HG02938 (cell line): ENCODE measurements at regions not wholly inside any gene's neighbourhood (a gene's known extent, or its start where the extent isn't known, plus 50 kb on each side); places are given as distances from the start of the nearest gene placed in this dataset.

Source experiments
- ATAC-seq: cut with Tn5 transposase; IDR thresholded peaks from one replicate; pipeline ENCODE4 v1.9.1; 2021; ENCODE audit warnings: mild to moderate bottlenecking, moderate library complexity; ENCODE audit not compliant: unreplicated experiment

- no peak for ATAC-seq
Observed at GRCh38 chr3:88921986-88922385, 185.4 kb upstream of the EPHA3 start.

- ATAC-seq: no peak
Observed at GRCh38 chr3:88926221-88926620, 181.2 kb upstream of the EPHA3 start.

- no peak for ATAC-seq
Observed at GRCh38 chr3:88930611-88931010, 176.8 kb upstream of the EPHA3 start.

GRCh38 chr3:88936831-88937230 is 170.6 kb upstream of the EPHA3 start:
- ATAC-seq: no peak

- ATAC-seq: no peak
Observed at GRCh38 chr3:88940296-88940695, 167.1 kb upstream of the EPHA3 start.

GRCh38 chr3:88947013-88947412 is 160.4 kb upstream of the EPHA3 start:
- ATAC-seq: no peak

- ATAC-seq: no peak
Observed at GRCh38 chr3:88954853-88955252, 152.6 kb upstream of the EPHA3 start.

- ATAC-seq: no peak
Observed at GRCh38 chr3:88955274-88955673, 152.1 kb upstream of the EPHA3 start.

- ATAC-seq: no peak
Observed at GRCh38 chr3:88957711-88958439, 149.5 kb upstream of the EPHA3 start.

- ATAC-seq: no peak
Observed at GRCh38 chr3:88960019-88960418, 147.4 kb upstream of the EPHA3 start.

- no peak for ATAC-seq
Observed at GRCh38 chr3:88963003-88963402, 144.4 kb upstream of the EPHA3 start.

- ATAC-seq: no peak
Observed at GRCh38 chr3:88979760-88980159, 127.7 kb upstream of the EPHA3 start.

- no peak for ATAC-seq
Observed at GRCh38 chr3:88983458-88983857, 124.0 kb upstream of the EPHA3 start.

GRCh38 chr3:88984256-88984655 is 123.2 kb upstream of the EPHA3 start:
- ATAC-seq: no peak

- ATAC-seq: no peak
Observed at GRCh38 chr3:88984832-88985231, 122.6 kb upstream of the EPHA3 start.

- ATAC-seq: no peak
Observed at GRCh38 chr3:88985491-88985890, 121.9 kb upstream of the EPHA3 start.

- ATAC-seq: no peak
Observed at GRCh38 chr3:88986834-88987233, 120.6 kb upstream of the EPHA3 start.

- no peak for ATAC-seq
Observed at GRCh38 chr3:88987776-88988175, 119.6 kb upstream of the EPHA3 start.

- ATAC-seq: no peak
Observed at GRCh38 chr3:88988906-88989305, 118.5 kb upstream of the EPHA3 start.

- ATAC-seq: no peak
Observed at GRCh38 chr3:88991496-88991895, 115.9 kb upstream of the EPHA3 start.

- no peak for ATAC-seq
Observed at GRCh38 chr3:88996691-88997090, 110.7 kb upstream of the EPHA3 start.

- ATAC-seq: no peak
Observed at GRCh38 chr3:88997260-88997659, 110.2 kb upstream of the EPHA3 start.

GRCh38 chr3:89000886-89001285 is 106.5 kb upstream of the EPHA3 start:
- ATAC-seq: no peak
